Lower leg skin (tissue), 3 donors: ENCODE measurements at regions not wholly inside any gene's neighbourhood (a gene's known extent, or its start where the extent isn't known, plus 50 kb on each side); places are given as distances from the start of the nearest gene placed in this dataset.

Experiments
- CTCF ChIP-seq, 3 donors: fragments of 450-650 bp; IDR thresholded peaks; one replicate each; pipeline ENCODE4 v1.5.1; 2016; ENCODE audit warnings: antibody characterized with exemption in 3 of 3, mild to moderate bottlenecking in 3 of 3, moderate library complexity in 2 of 3
- POLR2A ChIP-seq, 2 donors: fragments of 450-650 bp; IDR thresholded peaks; one replicate each; pipeline ENCODE4 v1.6.1; 2016 to 2017; ENCODE audit warnings: antibody characterized with exemption in 2 of 2, mild to moderate bottlenecking in 1 of 2, moderate library complexity in 1 of 2

GRCh38 chr15:62950462-62950931 is 92.0 kb upstream of the TPM1 start:
- TF ChIP-seq POLR2A (IDR thresholded peaks at IDR 0.05), result no peak
- no peak for TF ChIP-seq CTCF (IDR thresholded peaks at IDR 0.05)
